COR-L47 (cell line): ENCODE measurements at regions not wholly inside any gene's neighbourhood (a gene's known extent, or its start where the extent isn't known, plus 50 kb on each side); places are given as distances from the start of the nearest gene placed in this dataset.
A peak's percentile ranks its signal among the peaks of the same experiment; 100 is the strongest.

Experiments used
- DNase-seq: peaks from one replicate; lab custom pipeline; 2025; lab: John Stamatoyannopoulos, UW

DNA sequence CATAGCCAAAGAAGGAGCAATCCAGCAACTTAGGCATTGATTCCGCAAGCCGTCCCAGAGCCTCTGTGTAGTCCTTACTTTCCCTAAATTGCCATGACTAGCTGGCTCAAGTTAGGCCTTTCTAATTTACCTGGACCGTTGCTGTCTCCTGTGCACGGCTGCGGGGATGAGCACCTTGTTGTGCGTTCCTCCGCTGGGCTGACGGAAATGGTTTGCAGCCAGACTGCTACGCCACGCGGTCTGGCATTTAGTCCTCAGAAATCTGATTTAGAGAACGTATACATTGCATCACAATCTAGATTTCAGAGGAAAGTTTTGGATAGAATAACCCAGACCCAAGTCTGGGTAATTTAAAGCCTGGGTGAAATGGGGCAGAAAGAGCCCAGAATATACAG lies 133.2 kb upstream of the ARHGAP5 start:
- no peak for DNase-seq

DNA sequence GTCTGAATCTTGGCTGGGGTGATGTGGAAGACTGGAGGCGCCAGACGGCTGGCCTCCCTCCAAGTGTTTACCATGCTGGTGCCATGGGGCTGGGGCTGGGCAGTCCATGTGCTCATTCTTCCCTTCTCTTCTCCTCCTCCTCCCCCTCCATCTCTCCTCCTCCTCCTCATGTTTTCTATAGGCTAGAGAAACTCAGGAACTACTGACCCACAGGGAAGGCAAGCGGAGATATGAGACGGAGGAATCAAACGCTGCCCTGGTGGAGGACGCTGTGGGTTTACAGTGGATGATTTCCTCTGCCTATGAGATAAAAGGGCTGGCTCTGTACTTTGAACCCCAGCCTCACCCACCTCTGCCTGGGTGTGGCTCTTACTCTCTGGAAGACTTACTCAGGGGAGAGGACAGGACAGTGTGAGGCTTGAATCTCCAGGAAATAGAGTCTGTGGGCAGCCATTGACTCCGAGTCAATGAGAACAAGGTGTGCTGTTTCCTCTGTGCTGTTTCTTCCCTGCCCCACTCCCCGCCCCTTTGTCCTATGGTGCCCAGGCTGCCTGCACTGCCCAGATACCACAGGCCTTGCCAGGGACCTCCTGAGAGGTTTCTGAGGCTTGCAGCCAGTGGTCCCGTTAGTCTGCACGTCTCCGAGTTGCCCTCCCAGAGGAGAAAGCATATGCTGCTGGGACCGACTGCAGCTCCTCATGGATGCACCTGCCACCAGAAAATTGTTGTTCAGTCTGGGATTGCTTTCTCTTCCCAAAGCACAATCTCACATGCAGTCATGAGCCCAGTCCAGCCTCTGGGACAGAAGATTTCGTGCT lies 132.6 kb upstream of the ARHGAP5 start:
- DNase-seq, result no peak

DNA sequence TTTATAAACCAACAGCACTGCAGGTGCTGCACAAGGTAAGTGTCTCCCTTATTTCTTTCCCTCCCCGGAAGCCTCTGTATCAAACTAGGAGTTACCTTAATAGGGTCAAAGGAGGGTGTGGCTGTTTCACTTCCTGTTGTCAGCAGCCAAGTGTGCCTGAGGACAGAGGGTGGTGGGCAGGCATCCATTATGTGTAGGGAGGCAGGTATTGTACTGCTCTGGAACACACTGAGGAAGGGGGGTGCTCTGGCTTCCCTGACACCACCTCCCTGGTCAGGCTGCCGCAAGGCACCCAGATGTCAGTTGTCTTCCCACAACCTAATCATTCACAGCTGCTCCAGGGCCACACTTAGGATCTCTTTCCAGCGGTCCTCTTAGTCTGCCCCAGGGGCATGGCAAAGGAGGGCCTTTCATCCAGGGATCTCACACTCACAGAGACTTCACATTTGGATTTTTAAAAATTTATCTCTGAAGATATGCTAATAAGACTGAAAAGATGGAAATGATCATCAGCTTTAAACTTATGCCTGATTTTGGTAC lies 132.0 kb upstream of the ARHGAP5 start:
- peak; percentile 71 for DNase-seq

DNA sequence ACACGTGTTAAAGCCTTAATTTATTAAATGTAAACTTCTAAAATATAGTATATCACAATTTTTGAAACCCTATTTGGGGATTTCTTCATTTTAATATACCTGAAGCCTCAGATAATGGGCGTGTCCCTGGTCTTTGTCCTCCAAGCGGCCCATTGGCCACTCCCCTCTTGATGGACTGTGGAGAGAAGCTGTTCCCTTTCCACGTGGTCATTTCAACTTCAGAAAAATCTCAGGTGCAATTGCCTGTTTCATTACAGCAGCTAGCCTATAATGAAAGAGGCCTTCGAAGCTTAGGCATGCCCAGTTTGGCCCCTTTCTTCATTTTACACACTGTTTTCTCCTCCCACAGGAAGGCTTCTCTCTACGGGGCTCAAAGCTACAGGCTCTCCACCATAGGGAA lies 131.4 kb upstream of the ARHGAP5 start:
- no peak for DNase-seq

DNA sequence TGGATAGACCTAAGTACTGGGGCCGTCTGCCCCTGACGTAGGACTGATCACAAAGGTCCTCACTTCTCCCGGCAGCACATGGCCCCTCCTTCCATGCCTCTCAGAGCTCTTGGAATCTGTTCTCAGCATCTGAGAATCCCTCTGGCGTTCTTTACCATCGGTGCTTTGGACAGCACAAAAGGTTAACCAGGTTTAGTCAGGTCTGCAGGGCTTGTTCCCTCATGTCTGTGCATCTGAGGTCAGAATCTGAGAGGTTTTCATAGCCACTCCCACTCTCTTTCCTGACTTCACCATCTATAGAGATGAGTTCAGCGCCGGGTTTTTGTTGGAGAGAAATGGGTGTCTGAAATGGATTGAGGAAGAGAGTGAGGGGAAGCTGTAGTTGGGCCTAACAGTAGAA lies 130.0 kb upstream of the ARHGAP5 start:
- DNase-seq, result no peak

DNA sequence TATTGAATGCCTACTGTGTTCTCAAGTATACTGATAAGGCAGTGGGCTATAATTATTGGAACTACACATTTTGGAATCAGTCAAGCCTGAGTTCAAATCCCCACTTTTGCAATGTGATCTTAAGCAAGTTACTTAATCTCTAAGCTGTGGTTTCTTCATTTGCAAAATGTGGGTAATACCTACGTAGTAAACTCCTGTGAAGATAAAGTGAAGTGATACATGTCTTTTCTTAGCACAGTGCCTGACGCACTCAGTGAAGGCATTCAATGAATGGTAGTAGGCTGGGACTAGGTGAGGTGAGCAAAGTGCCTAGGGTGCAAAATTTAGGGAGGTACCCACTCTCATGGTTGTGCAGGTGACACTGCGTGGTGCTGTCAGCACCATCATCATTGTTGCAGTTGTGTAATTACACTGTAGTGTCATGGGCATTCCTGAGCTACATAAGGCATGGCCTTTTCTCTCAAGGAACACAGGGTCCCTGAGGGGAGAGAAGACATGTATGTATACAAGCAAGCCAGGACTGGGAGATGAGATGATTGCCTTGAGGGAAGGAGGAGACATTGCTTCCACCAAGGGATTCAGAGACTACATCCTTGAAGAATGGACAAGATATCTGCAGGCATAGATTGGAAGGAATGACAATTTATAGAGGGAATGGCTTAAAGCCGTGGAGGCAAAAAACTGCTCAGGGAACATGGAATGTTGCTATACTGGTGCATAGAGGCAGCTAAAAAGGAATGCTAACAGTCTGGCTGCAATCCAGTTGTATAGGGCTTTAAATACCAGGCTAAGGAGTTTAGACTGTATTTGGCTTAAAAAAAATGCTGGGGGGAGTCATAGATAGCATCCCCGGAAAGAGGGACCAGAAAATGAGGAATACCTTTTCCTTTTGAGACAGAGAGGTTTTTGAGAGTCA lies 129.2 kb upstream of the ARHGAP5 start:
- DNase-seq, result no peak

DNA sequence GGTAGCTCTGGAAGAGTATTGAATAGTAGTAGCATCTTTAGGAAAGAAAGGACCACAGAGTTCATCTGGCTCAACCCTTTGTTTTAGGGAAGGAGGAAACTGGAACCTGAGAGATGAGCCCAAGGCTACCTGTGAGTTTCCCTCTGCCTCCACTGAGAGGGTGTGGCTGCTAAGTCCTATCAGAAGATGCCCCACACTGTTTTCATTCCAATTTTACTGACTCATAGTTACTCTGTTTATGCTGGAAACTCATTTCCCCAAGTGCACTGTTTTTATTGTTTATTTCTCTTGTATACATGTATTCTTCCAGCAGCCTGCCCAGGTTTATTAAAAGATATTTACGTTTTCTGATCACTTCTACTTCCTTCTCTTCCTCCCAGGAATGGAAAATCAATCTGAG lies 127.4 kb upstream of the ARHGAP5 start:
- DNase-seq, result no peak

DNA sequence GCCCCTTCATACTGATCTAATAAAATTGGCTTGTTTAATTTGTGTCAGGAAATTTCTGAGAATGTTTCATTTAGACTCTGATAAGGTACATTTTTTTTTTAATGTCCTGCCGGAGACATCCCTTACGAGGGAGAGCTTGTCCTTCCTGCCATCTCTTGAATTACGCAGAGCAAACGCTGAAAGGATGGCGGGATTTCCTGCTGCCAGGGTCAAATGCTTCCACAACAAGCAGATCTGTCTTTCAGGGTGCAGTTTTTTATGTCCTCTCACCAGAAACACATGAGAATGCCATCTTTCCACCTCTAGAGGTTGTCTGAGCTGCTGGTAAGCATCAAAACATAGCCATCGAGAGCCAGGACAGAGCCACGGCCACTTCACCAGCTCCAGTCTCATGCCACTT lies 126.8 kb upstream of the ARHGAP5 start:
- DNase-seq, result no peak

DNA sequence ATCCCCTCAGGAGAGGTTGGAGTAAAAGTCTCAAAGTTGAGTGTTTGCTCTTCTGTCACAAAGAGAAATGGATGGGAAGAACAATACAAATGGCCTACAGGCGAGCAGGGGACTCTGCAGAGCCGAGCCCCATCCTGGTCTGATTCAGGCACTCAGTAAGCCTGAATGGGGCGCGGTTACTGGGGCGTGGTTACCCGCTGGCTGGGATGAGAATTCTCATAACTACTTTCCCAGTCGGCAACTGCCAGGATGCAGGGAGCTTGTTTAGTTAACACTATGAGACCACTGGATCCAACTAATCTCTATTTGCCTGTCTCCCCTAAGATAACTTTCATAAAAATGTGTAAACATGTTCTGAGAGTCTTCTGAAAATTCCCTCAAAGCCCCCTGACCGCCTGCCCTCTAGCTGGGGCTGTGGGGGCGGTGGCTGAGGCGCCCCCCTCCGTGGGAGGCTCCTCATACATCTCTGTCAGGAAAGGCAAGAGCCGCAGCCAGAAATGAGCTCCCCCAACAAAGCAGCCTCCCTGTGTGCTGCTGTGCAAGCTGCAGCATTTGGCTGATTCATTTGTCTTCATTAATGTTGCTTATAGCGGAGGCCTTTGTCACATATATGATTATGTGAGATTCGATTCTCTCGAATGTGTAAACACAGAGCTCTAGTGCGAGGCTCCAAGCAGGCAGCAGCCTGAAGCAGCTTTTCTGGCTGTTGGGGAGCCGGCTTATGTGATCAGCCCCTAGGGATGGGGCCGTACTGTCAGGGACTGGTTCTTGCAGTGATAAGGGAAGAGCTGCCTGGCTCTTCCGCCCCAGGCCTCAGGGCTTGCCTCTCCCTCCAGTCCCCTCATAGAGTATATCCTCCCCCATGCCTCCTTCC lies 126.1 kb upstream of the ARHGAP5 start:
- peak; percentile 32 for DNase-seq

DNA sequence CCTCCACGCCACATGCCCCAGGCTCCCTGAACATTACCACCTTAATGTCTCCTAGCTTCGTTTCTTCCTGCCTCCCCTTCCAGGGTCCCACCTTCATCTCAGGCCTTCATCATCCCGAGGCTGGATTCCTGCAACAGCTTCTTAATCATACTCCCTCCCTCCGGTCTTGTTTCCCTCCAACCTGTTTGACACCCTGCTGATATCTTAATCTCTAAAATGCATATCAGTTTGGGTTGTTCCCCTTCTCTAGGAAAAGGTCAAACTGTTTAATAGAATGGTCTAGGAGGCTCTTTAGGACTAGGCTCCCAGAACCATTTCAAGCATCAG lies 125.5 kb upstream of the ARHGAP5 start:
- DNase-seq, result no peak

DNA sequence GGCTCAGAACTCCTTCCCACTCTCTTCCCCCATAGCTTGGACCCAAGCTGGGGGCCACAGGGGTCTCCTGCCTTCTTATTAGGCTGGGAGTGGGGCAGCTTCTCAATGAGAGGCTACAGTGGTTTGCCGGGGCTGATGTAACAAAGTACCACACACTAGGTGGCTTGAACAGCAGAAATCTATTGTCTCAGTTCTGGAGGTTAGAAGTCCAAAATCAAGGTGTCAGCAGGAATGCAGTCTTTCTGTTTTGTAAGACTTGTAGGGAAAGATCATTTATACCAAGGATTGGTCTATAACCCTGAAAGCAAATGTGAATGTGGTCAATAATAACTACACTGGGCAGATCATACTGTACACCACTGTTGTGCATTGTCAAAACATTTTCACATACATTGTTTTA lies 124.5 kb upstream of the ARHGAP5 start:
- DNase-seq, result no peak

DNA sequence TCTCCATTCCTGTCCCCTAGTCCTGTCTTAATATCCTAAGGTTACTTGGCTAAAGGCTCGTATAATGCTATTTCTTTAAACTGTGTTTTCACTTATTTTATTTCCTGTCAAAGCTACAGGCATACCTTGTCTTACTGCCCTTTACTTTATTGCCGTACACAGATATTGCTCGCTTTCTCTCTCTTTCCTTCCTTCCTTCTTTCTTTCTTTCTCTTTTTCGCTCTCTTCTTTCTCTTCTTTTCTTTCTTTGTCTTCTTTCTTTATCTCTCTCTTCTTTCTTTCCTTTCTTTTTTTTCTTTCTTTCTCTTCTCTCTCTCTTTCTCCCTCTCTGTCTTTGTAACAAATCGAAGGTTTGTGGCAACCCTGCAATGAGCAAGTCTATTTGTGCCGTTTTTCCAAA lies 123.9 kb upstream of the ARHGAP5 start:
- no peak for DNase-seq

DNA sequence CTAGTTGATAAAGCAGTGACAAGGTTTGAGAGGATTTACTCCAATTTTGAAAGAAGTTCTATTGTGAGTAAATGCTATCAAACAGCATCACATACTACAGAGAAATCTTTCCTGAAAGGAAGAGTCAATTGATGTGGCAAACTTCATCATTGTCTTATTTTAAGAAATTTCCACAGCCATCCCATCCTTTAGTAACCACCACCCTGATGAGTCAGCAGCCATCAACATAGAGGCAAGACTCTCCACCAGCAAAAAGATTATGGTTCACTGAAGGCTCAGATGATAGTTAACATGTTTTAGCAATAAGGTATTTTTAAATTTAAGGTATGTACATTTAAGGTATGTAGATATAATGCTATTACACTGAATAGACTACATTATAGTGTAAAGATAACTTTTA lies 122.1 kb upstream of the ARHGAP5 start:
- no peak for DNase-seq

DNA sequence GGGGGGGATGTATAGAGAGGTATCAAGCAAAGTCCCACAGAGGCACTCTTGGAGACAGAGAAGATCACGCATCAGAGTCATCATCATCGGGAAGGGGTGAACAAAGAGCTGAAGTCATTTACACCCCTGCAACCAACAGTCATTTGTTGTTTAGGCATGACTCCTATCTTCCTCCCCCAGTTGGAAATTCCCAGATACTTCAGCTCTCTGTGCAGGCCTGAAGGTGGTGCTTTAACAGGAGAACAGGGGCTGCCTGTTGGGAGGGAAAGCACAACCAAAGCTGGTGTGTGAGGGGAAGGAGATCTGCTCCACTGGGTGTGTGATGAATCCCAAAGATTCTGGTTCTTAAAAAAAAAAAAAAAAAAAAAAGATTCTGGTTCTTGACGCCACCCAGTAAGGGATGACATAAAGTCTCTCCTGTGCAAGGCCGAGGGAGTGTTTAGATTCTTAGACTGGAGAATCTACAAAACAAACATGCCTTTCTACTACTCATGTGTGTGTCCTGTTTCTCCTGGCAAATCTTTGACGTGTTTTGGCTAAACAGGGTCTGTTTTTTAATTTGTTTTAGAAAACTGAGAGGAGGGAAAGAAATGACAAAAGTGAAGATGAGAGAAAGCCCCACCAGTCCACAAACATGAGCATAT lies 121.0 kb upstream of the ARHGAP5 start:
- DNase-seq, result no peak

DNA sequence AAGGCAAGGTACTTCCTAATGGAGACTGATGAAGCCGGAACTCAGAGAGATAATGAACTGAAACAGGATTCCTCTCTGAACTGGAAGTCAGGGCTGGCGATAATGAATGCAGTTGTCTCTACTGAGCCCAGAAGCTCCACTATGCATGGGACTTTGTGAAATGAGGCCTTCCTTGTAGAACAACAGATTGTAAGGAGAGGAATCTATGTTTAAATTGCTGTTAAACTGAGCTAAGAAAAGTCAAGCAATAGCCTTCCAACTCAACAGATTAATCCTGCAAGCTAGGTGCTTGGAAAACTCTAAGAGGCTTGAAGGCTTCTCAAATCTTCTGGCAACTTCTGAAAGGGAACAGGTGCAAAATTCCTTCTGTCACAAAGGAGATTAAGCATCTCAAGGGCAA lies 119.5 kb upstream of the ARHGAP5 start:
- no peak for DNase-seq

DNA sequence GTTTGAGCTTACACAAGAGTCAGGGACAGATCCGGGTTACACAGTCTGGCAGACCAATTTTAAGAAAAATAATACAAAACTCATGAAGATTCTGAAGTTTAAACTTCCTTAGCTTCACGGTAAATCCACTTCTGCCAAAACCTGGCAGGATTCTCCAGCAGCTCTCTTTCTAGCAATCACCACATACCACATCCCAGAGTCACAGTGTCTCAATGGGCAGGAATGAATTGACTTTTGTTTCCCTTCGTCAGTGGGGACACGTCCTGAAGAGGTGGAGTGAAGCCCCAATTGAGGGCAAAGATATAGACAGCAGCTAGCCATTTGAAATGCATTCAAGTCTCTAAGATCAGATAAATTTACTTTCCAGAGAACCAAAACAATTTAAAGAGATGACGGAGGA lies 117.1 kb upstream of the ARHGAP5 start:
- no peak for DNase-seq

DNA sequence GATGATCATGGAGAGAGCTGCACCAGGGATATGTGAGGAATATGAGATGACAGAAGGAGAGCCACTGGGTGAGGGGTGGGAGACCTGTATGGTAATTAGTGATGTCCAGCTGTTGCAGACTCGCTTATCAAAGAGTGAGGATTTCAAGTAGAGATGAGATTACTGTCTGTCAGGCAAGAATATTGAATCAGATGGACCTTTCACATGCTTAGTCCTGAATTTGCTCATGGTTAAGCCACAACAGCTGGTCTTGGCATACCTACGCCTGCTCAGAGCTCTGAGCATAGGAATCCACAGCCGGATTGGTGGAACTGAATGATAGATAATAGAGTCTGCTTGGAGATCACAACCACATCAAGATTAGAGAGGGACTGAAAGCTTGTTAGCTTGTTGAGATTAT lies 115.2 kb upstream of the ARHGAP5 start:
- no peak for DNase-seq

DNA sequence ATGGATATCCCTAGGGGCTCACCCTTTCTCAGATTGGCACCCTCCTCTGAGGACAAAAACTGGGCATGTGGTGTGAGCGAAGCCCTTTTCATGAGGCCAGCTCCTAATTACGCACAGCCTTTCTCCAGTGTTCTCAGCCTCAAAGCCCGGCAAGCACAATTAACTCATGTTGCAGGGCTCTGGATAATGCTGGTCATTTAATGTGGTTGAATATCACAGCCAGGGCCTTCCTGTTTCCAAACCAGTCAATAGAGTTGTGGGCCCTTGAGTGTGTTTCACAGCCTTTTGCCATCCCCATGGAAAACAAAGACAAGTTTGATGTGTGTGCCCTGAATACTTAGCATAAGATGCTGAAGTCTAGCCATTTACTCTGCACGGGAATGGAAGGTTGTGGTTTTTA lies 114.2 kb upstream of the ARHGAP5 start:
- DNase-seq, result no peak

DNA sequence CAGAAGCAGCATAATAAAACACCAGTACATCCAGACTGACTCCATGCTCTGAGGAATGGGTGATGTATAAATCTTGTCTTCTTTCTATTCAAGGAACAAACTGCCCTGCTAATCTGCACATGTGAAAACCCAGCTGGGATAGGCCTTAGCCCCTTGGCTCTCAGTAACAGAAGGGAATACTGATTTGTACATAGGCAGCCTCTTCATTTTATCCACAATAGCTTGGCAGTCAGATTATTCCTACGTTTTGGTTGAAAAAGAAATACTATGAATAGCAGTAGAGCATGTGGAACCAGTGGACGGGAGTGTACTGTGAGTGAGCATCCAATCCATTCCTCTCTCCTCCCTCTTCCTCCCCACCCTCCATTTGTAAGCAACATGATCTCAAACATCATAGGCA lies 113.5 kb upstream of the ARHGAP5 start:
- no peak for DNase-seq

DNA sequence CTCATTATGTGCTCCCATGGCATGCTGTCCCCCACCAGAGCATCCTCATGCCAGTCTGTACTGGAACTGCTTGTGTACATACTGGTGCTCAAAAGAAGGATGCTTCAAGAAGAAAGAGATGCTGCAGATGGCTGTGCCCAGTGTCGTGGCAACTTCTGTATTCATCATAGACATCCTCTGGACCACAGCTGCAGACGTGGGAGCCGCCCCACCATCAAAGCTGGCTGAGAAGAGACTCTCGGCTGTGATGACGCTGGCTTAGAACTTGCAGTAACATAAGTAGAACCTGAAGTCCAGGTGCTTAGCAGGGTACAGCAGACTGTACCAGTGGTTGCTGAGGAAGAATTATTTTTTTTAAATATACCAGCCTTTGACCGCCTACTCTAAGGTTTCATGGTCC lies 112.6 kb upstream of the ARHGAP5 start:
- DNase-seq, result no peak

DNA sequence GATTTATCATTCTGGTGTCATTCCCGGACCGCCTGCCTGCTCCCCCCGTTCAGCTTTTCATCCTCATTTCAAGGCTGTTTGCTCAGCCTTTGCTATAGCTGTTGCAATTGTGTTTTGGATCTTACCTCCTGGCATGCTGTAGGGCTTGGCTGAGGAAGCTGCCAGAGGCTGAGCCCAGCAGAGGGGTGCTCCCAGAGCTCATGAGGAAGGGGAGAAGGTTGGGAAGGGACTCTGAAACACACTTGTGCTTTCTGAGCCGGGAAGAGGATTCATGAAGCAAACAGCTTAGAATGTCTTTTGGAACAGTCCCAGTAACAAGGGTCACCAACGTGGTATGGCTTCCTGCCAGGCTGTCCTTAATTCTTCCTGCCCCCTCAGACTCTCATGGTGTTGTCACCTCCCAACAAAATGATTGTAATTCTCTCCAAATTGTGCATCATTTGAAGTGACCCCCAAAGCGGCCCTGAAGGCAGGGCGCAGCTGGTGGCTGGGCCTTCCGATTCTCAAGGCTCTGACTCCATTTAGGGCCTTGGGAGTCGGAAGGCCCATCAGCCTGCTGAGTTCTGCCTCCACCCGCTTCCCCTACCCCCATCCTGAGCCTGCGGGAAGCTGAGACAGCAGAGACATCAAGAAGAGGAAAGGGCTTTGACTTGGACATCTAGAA lies 111.9 kb upstream of the ARHGAP5 start:
- DNase-seq, result no peak
